HepG2 (cell line): ENCODE measurements at regions not wholly inside any gene's neighbourhood (a gene's known extent, or its start where the extent isn't known, plus 50 kb on each side); places are given as distances from the start of the nearest gene placed in this dataset.

ENCODE experiments used
- ATAC-seq: fragments of 200-7000 bp; cut with Tn5 transposase; 3 replicates; pipeline ENCODE4 v1.9.1; 2020; ENCODE audit warnings: mild to moderate bottlenecking, moderate library complexity
- BruUV-seq: library from RNA; stranded (reverse); fragments of 400-500 nt; replicated peaks from 2 replicates; lab custom pipeline; 2021; lab: Mats Ljungman, UMichigan
- CTCF ChIA-PET: fragments of 300-600 bp; formaldehyde crosslinking; extraction: SDS; loops from one replicate; lab custom pipeline; 2021; ENCODE audit warnings: low total read pairs, inconsistent platforms, low intra/inter-chr PET ratio; lab: Yijun Ruan, JAX
- POLR2A ChIA-PET: fragments of 350-600 bp; sonication (Branson Sonifier 250); formaldehyde crosslinking; loops from one replicate; lab custom pipeline; 2020; ENCODE audit warnings: antibody characterized with exemption, inconsistent platforms; lab: Yijun Ruan, JAX
- DNase-seq: peaks from one replicate; pipeline ENCODE4 v3.0.0-alpha.2; 2015; ENCODE audit warnings: low spot score
- FAIRE-seq: peaks from 3 replicates; lab custom pipeline; 2011; peaks lifted over from hg19 to GRCh38; lab: Jason Lieb, UNC
- H2AFZ ChIP-seq: one replicate; pipeline ENCODE4 v1.6.1; 2011; ENCODE audit warnings: low read length, inconsistent platforms
- H3K27ac ChIP-seq: fragments of 300-600 bp; 3 replicates; pipeline ENCODE4 v1.8.0; 2011; ENCODE audit warnings: mixed run types, mild to moderate bottlenecking, mixed read lengths, low read length, inconsistent platforms; ENCODE audit not compliant: insufficient read depth; ENCODE audit errors: extremely low read length
- H3K27me3 ChIP-seq, 2 experiments: fragments of 200-600 bp in 1 of 2; 2 replicates in 1 of 2; 3 replicates in 1 of 2; pipeline versions ENCODE4 v1.6.0 to v1.8.0; 2011; ENCODE audit warnings: low read length in 2 of 2, mild to moderate bottlenecking in 2 of 2, moderate library complexity in 2 of 2, inconsistent platforms in 1 of 2; ENCODE audit not compliant: insufficient read depth in 2 of 2, control insufficient read depth in 1 of 2
- H3K36me3 ChIP-seq, 2 experiments: fragments of 200-600 bp in 1 of 2; replicated peaks in 1 of 2; 2 replicates in 1 of 2; 3 replicates in 1 of 2; pipeline versions ENCODE4 v1.5.1 to v1.8.0; 2011; ENCODE audit warnings: low read length in 2 of 2, inconsistent platforms in 1 of 2; ENCODE audit not compliant: insufficient read depth in 2 of 2, control insufficient read depth in 1 of 2
- H3K4me1 ChIP-seq: 2 replicates; pipeline ENCODE4 v1.5.1; 2012; ENCODE audit warnings: low read length, inconsistent platforms; ENCODE audit not compliant: insufficient read depth
- H3K4me2 ChIP-seq: 2 replicates; pipeline ENCODE4 v1.6.0; 2011; ENCODE audit warnings: low read depth, low read length, inconsistent platforms
- H3K4me3 ChIP-seq, 3 experiments: fragments of 200-600 bp in 1 of 3; sonication (generic), shearing (Covaris generic) in 1 of 3; replicated peaks in 1 of 3; 2 replicates each; pipeline ENCODE4 v1.5.1; 2011 to 2016; ENCODE audit warnings: low read length in 3 of 3, inconsistent platforms in 2 of 3, low read depth in 2 of 3, mild to moderate bottlenecking in 2 of 3, control low read depth in 1 of 3, mixed read lengths in 1 of 3; ENCODE audit not compliant: insufficient read depth in 1 of 3
- H3K79me2 ChIP-seq: one replicate; pipeline ENCODE4 v1.6.1; 2011; ENCODE audit warnings: low read length, inconsistent platforms; ENCODE audit not compliant: insufficient read depth
- H3K9ac ChIP-seq: 2 replicates; pipeline ENCODE4 v1.6.0; 2011; ENCODE audit warnings: mild to moderate bottlenecking, low read depth, low read length, inconsistent platforms; ENCODE audit not compliant: insufficient read depth
- H3K9me3 ChIP-seq: 2 replicates; pipeline ENCODE4 v1.5.1; 2012; ENCODE audit warnings: mild to moderate bottlenecking, low read length
- H4K20me1 ChIP-seq: 2 replicates; pipeline ENCODE4 v1.6.0; 2011; ENCODE audit warnings: inconsistent platforms, mild to moderate bottlenecking, low read length, moderate library complexity; ENCODE audit not compliant: insufficient read depth
- CBX5 ChIP-seq: sonication (generic); formaldehyde crosslinking; IDR thresholded peaks from 2 replicates; pipeline ENCODE4 v1.4.0; 2020; ENCODE audit warnings: missing genetic modification reagents, borderline replicate concordance
- DNMT1 ChIP-seq: sonication (generic); formaldehyde crosslinking; IDR thresholded peaks from 2 replicates; pipeline ENCODE4 v1.5.1; 2020; ENCODE audit warnings: mild to moderate bottlenecking, missing genetic modification reagents
- EZH2 ChIP-seq: conservative IDR thresholded peaks from 2 replicates; pipeline ENCODE4 v1.6.1; 2012; ENCODE audit warnings: mild to moderate bottlenecking, low read depth, low read length, moderate library complexity
- FOXA1 ChIP-seq, 2 experiments: fragments of 450-650 bp in 1 of 2; sonication (generic) in 1 of 2; formaldehyde crosslinking in 1 of 2; IDR thresholded peaks; 2 replicates each; pipeline versions ENCODE4 v1.4.0 to v1.6.1; 2016 to 2020; ENCODE audit warnings: missing genetic modification reagents in 1 of 2
- HNF4A ChIP-seq: sonication (generic); formaldehyde crosslinking; IDR thresholded peaks from 2 replicates; pipeline ENCODE4 v1.4.0; 2020; ENCODE audit warnings: missing genetic modification reagents
- NFYB ChIP-seq: sonication (generic); formaldehyde crosslinking; IDR thresholded peaks from 2 replicates; pipeline ENCODE4 v1.4.0; 2020; ENCODE audit warnings: missing genetic modification reagents
- NFYC ChIP-seq: IDR thresholded peaks from 2 replicates; pipeline ENCODE4 v1.6.1; 2016; ENCODE audit warnings: missing genetic modification reagents, missing compliant biosample characterization
- RFX3 ChIP-seq: IDR thresholded peaks from 2 replicates; pipeline ENCODE4 v1.6.1; 2016; ENCODE audit warnings: missing biosample characterization, missing genetic modification reagents
- RFXAP ChIP-seq: sonication (generic); formaldehyde crosslinking; IDR thresholded peaks from 2 replicates; pipeline ENCODE4 v1.4.0; 2020; ENCODE audit warnings: missing genetic modification reagents, borderline replicate concordance
- SIX4 ChIP-seq: sonication (generic); formaldehyde crosslinking; IDR thresholded peaks from 2 replicates; pipeline ENCODE4 v1.4.0; 2020; ENCODE audit warnings: missing genetic modification reagents
- SMAD9 ChIP-seq: sonication (generic); formaldehyde crosslinking; IDR thresholded peaks from 2 replicates; pipeline ENCODE4 v1.5.1; 2020; ENCODE audit warnings: mild to moderate bottlenecking, missing genetic modification reagents
- TGIF2 ChIP-seq: IDR thresholded peaks from 2 replicates; pipeline ENCODE4 v1.6.1; 2016; ENCODE audit warnings: control low read depth, missing compliant biosample characterization
- ZEB1 ChIP-seq: IDR thresholded peaks from 2 replicates; pipeline ENCODE4 v1.6.1; 2012; ENCODE audit warnings: mild to moderate bottlenecking, low read depth, inconsistent platforms; ENCODE audit not compliant: insufficient replicate concordance
- ZNF12 ChIP-seq: sonication (generic); formaldehyde crosslinking; IDR thresholded peaks from 2 replicates; pipeline ENCODE4 v1.5.0; 2020; ENCODE audit warnings: missing genetic modification reagents
- ZNF274 ChIP-seq: sonication (generic); formaldehyde crosslinking; IDR thresholded peaks from 2 replicates; pipeline ENCODE4 v1.5.1; 2020; ENCODE audit warnings: mild to moderate bottlenecking, missing genetic modification reagents
- ZNF337 ChIP-seq: sonication (generic); formaldehyde crosslinking; IDR thresholded peaks from 2 replicates; pipeline ENCODE4 v1.5.1; 2020; ENCODE audit warnings: missing genetic modification reagents, low read depth, mild to moderate bottlenecking, borderline replicate concordance
- ZNF570 ChIP-seq: sonication (generic); formaldehyde crosslinking; IDR thresholded peaks from 2 replicates; pipeline ENCODE4 v1.4.0; 2020; ENCODE audit warnings: mild to moderate bottlenecking, missing genetic modification reagents, borderline replicate concordance
- ZSCAN30 ChIP-seq: sonication (generic); formaldehyde crosslinking; IDR thresholded peaks from 2 replicates; pipeline ENCODE4 v1.5.0; 2020; ENCODE audit warnings: mild to moderate bottlenecking, missing genetic modification reagents
- WGBS: methylation state at CpG from one replicate; pipeline ENCODE4 v1.1.6; 2017; ENCODE audit warnings: low lambda C conversion rate; 5-methylcytosine and 5-hydroxymethylcytosine counted together
- in situ Hi-C: cut with HindIII; loops from 2 replicates; pipeline ENCODE4 v1.10.0; 2017; ENCODE audit warnings: low pct_unique_long_range_greater_than_20kb; ENCODE audit not compliant: extremely low pct_ligation_motif_present
- intact Hi-C: fragments of 100-400 bp; cut with micrococcal nuclease; formaldehyde crosslinking; loops from one replicate; pipeline ENCODE4 v1.10.0; 2022; ENCODE audit not compliant: unreplicated experiment

- DNase-seq: peak; percentile 42
- H3K27ac ChIP-seq: no peak overlapping the region
- no peak overlapping the region for H3K4me3 ChIP-seq
- TF ChIP-seq ZNF570 (no peak), HNF4A (CRISPR knock-in tag) (peak; percentile 43), NFYB (CRISPR knock-in tag) (peak; percentile 47; the same call in 1 of the 2 replicates), RFX3 (CRISPR knock-in tag) (no peak), NFYC (CRISPR knock-in tag) (peak; percentile 66), ZEB1 (no peak), EZH2 (no peak), RFXAP (CRISPR knock-in tag) (peak; percentile 69; the same call in 1 of the 2 replicates), ZNF274 (CRISPR knock-in tag) (no peak)
- CTCF ChIA-PET: no interaction called here
- ATAC-seq: peak; percentile 73
- no peaks in the 10 kb centered on the region for H3K36me3 ChIP-seq
- FAIRE-seq: no peak
- no peaks in the 10 kb centered on the region for H3K27me3 ChIP-seq
- peak overlapping the region; percentile 18; the same call in 1 of the 2 replicates for H3K4me2 ChIP-seq
- H3K9ac ChIP-seq: no peak overlapping the region
- H2AFZ ChIP-seq: no peak overlapping the region
- in situ Hi-C loops (no loop called here), intact Hi-C loops (loop anchor here (10.0 kb wide), 1 partner anchor 127 kb away; no protein-coding TSS in a partner anchor)
- POLR2A ChIA-PET: no interaction called here
- BruUV-seq: no TSS peak
- no peaks in the 10 kb centered on the region for H4K20me1 ChIP-seq
- WGBS: 54% methylated on average over 7 of the region's 7 CpGs
- H3K79me2 ChIP-seq: no peaks in the 10 kb centered on the region
- no peaks in the 10 kb centered on the region for H3K9me3 ChIP-seq
- H3K4me1 ChIP-seq: peaks cover 9% of the 10 kb centered on the region
Measured at GRCh38 chr1:229717786-229718576, 91.9 kb downstream of the URB2 start.

- CTCF ChIA-PET: no interaction called here
- FAIRE-seq (no peak), ATAC-seq (no peak)
- Histone ChIP-seq H3K36me3 (no peaks in the 10 kb centered on the region), H2AFZ (no peak overlapping the region), H4K20me1 (no peaks in the 10 kb centered on the region)
- no peak for TF ChIP-seq SIX4 (CRISPR knock-in tag)
- no peak for TF ChIP-seq TGIF2 (CRISPR knock-in tag)
- TF ChIP-seq ZSCAN30: no peak
- no peak for TF ChIP-seq DNMT1
- TF ChIP-seq FOXA1 (IDR thresholded peaks at IDR 0.05): no peak
- TF ChIP-seq FOXA1 (CRISPR knock-in tag; IDR thresholded peaks at IDR 0.05): no peak
- no peak for TF ChIP-seq ZNF337 (CRISPR knock-in tag)
- no peak for TF ChIP-seq ZNF12 (CRISPR knock-in tag)
- TF ChIP-seq SMAD9 (CRISPR knock-in tag): no peak
- no peak for TF ChIP-seq CBX5 (CRISPR knock-in tag)
- TF ChIP-seq, all 625 proteins: peak for 0
- no peak for DNase-seq
- Histone ChIP-seq H3K9me3 (no peaks in the 10 kb centered on the region), H3K27ac (no peak overlapping the region), H3K4me2 (no peak overlapping the region), H3K79me2 (no peaks in the 10 kb centered on the region), H3K9ac (no peak overlapping the region), H3K4me1 (no peaks in the 10 kb centered on the region), H3K27me3 (peaks cover 3 to 17% of the 10 kb centered on the region in 2 experiments; a peak in 4 of 5 replicates), H3K4me3 (no peak overlapping the region)
- intact Hi-C loops: no loop called here
- POLR2A ChIA-PET: no interaction called here
- in situ Hi-C loops: no loop called here
- WGBS: 0% methylated on average over 3 of the region's 3 CpGs
- BruUV-seq: no TSS peak
Measured at GRCh38 chr1:229726061-229726460, 100.0 kb downstream of the URB2 start.
